SK-N-SH (cell line): ENCODE measurements at regions not wholly inside any gene's neighbourhood (a gene's known extent, or its start where the extent isn't known, plus 50 kb on each side); places are given as distances from the start of the nearest gene placed in this dataset.
A peak's percentile ranks its signal among the peaks of the same experiment; 100 is the strongest.

Experiments used
- CTCF ChIA-PET: fragments of 300-600, 350-600 bp; formaldehyde crosslinking; extraction: SDS; loops from one replicate; lab custom pipeline; 2021; lab: Yijun Ruan, JAX
- POLR2A ChIA-PET: fragments of 350-600 bp; sonication (Branson Sonifier 250); formaldehyde crosslinking; extraction: SDS; loops from one replicate; lab custom pipeline; 2020; ENCODE audit warnings: antibody characterized with exemption, inconsistent platforms; lab: Yijun Ruan, JAX
- DNase-seq: peaks from one replicate; pipeline ENCODE4 v3.0.0; 2012
- H2AFZ ChIP-seq: fragments of 200-600 bp; sonication (generic); 2 replicates; pipeline ENCODE4 v1.8.1; 2016; ENCODE audit warnings: antibody characterized with exemption, mild to moderate bottlenecking, low read depth
- H3F3A ChIP-seq: fragments of 200-600 bp; sonication (generic); replicated peaks from 2 replicates; pipeline ENCODE3; 2016; ENCODE audit warnings: antibody characterized with exemption, mild to moderate bottlenecking; ENCODE audit not compliant: insufficient read depth
- H3K27ac ChIP-seq, 2 experiments: fragments of 200-500 bp in 1 of 2; fragments of 200-600 bp in 1 of 2; sonication (Bioruptor generic) in 1 of 2; sonication (generic), shearing (Covaris generic) in 1 of 2; 2 replicates each; pipeline versions ENCODE4 v1.5.1 to v1.6.1; 2014 to 2016; ENCODE audit warnings: low read depth in 2 of 2, inconsistent platforms in 1 of 2, low read length in 1 of 2, mild to moderate bottlenecking in 1 of 2, mixed read lengths in 1 of 2
- H3K27me3 ChIP-seq: fragments of 200-600 bp; sonication (generic), shearing (Covaris generic); 2 replicates; pipeline ENCODE4 v1.6.1; 2016; ENCODE audit warnings: mixed run types; ENCODE audit not compliant: insufficient read depth
- H3K36me3 ChIP-seq, 2 experiments: fragments of 200-500 bp in 1 of 2; fragments of 200-600 bp in 1 of 2; sonication (Bioruptor generic) in 1 of 2; sonication (generic) in 1 of 2; replicated peaks in 1 of 2; 2 replicates each; pipeline versions ENCODE3 to v1.5.1; 2014 to 2016; ENCODE audit warnings: low read length in 1 of 2, mild to moderate bottlenecking in 1 of 2; ENCODE audit not compliant: insufficient read depth in 2 of 2, control insufficient read depth in 1 of 2
- H3K4me1 ChIP-seq, 2 experiments: fragments of 200-500 bp in 1 of 2; fragments of 200-600 bp in 1 of 2; sonication (Bioruptor generic) in 1 of 2; sonication (generic), shearing (Covaris generic) in 1 of 2; 2 replicates each; pipeline versions ENCODE4 v1.5.1 to v1.6.1; 2014 to 2016; ENCODE audit warnings: low read depth in 1 of 2, low read length in 1 of 2, mixed run types in 1 of 2; ENCODE audit not compliant: insufficient read depth in 2 of 2, control insufficient read depth in 1 of 2
- H3K4me2 ChIP-seq: fragments of 200-600 bp; sonication (generic), shearing (Covaris generic); 2 replicates; pipeline ENCODE4 v1.6.1; 2017; ENCODE audit warnings: mixed run types
- H3K4me3 ChIP-seq, 2 experiments: fragments of 200-500 bp in 1 of 2; fragments of 200-600 bp in 1 of 2; sonication (Bioruptor generic) in 1 of 2; sonication (generic), shearing (Covaris generic) in 1 of 2; 2 replicates each; pipeline versions ENCODE4 v1.5.1 to v1.8.1; 2014 to 2016; ENCODE audit warnings: low read depth in 2 of 2, inconsistent platforms in 1 of 2, low read length in 1 of 2, mild to moderate bottlenecking in 1 of 2, mixed read lengths in 1 of 2, moderate library complexity in 1 of 2
- H3K79me2 ChIP-seq: fragments of 200-600 bp; sonication (generic); 2 replicates; pipeline ENCODE4 v1.8.1; 2017; ENCODE audit warnings: mild to moderate bottlenecking; ENCODE audit not compliant: insufficient read depth
- H3K9ac ChIP-seq: fragments of 200-600 bp; sonication (generic); 2 replicates; pipeline ENCODE4 v1.6.1; 2017; ENCODE audit warnings: mixed run types
- H3K9me2 ChIP-seq: fragments of 200-600 bp; sonication (generic); 2 replicates; pipeline ENCODE4 v1.6.1; 2017; ENCODE audit warnings: mixed run types
- H3K9me3 ChIP-seq: fragments of 200-600 bp; sonication (generic); 2 replicates; pipeline ENCODE4 v1.6.1; 2017; ENCODE audit warnings: mixed run types, mild to moderate bottlenecking, moderate library complexity
- H4K20me1 ChIP-seq: fragments of 200-600 bp; sonication (generic); 2 replicates; pipeline ENCODE4 v1.6.1; 2017; ENCODE audit warnings: mild to moderate bottlenecking, mixed run types; ENCODE audit not compliant: insufficient read depth
- EP300 ChIP-seq, 2 experiments: IDR thresholded peaks; 2 replicates each; pipeline versions ENCODE4 v1.4.0 to v1.6.1; 2012; ENCODE audit warnings: borderline replicate concordance in 1 of 2, low read depth in 1 of 2, low read length in 1 of 2
- FOSL2 ChIP-seq: IDR thresholded peaks from 2 replicates; pipeline ENCODE4 v1.4.0; 2012; ENCODE audit warnings: low read depth, mild to moderate bottlenecking, moderate library complexity, borderline replicate concordance
- GATA2 ChIP-seq: sonication (generic); formaldehyde crosslinking; IDR thresholded peaks from 2 replicates; pipeline ENCODE4 v1.5.0; 2020; ENCODE audit warnings: mild to moderate bottlenecking, missing genetic modification reagents
- MAX ChIP-seq: IDR thresholded peaks from 2 replicates; pipeline ENCODE4 v1.4.0; 2012; ENCODE audit warnings: low read depth
- POLR2AphosphoS5 ChIP-seq: IDR thresholded peaks from 2 replicates; pipeline ENCODE4 v1.6.1; 2012; ENCODE audit warnings: low read depth, low read length
- RAD21 ChIP-seq: IDR thresholded peaks from 2 replicates; pipeline ENCODE4 v1.6.1; 2012; ENCODE audit warnings: mild to moderate bottlenecking, low read length
- REST ChIP-seq: IDR thresholded peaks from 2 replicates; pipeline ENCODE4 v1.6.1; 2012; ENCODE audit warnings: mild to moderate bottlenecking, low read depth, low read length, moderate library complexity
- RXRA ChIP-seq: IDR thresholded peaks from 2 replicates; pipeline ENCODE4 v1.4.0; 2012; ENCODE audit warnings: low read depth, mild to moderate bottlenecking, borderline replicate concordance
- SIN3A ChIP-seq: IDR thresholded peaks from 2 replicates; pipeline ENCODE4 v1.6.1; 2012; ENCODE audit warnings: low read depth, mild to moderate bottlenecking, low read length, moderate library complexity, borderline replicate concordance
- TAF1 ChIP-seq: IDR thresholded peaks from 2 replicates; pipeline ENCODE4 v1.6.1; 2012; ENCODE audit warnings: low read depth, mild to moderate bottlenecking, low read length, moderate library complexity, borderline replicate concordance
- TCF12 ChIP-seq: IDR thresholded peaks from 2 replicates; pipeline ENCODE4 v1.4.0; 2012
- USF2 ChIP-seq: fragments of 150-350 bp; IDR thresholded peaks from 2 replicates; pipeline ENCODE4 v1.6.1; 2017; ENCODE audit warnings: antibody characterized with exemption, low read length, low read depth, borderline replicate concordance
- YY1 ChIP-seq: IDR thresholded peaks from 2 replicates; pipeline ENCODE4 v1.4.0; 2012; ENCODE audit warnings: low read depth, mild to moderate bottlenecking
- ZBTB33 ChIP-seq: IDR thresholded peaks from 2 replicates; pipeline ENCODE4 v1.4.0; 2012; ENCODE audit warnings: low read depth, borderline replicate concordance
- WGBS: methylation state at CpG from one replicate; pipeline ENCODE4 v1.1.6; 2017; ENCODE audit warnings: low lambda C conversion rate; 5-methylcytosine and 5-hydroxymethylcytosine counted together

- no peaks in the 10 kb centered on the region for H3K36me3 ChIP-seq
- TF ChIP-seq GATA2, result no peak
- TF ChIP-seq SIN3A, result no peak
- no peak for TF ChIP-seq RXRA
- TF ChIP-seq RAD21, result no peak
- no peak for TF ChIP-seq MAX
- no peak for TF ChIP-seq POLR2AphosphoS5
- no peak for TF ChIP-seq YY1
These were observed 922.9 kb downstream of the EFNB2 start for GRCh38 chr13:105612541-105612940.

GRCh38 chr13:105611424-105611823 lies 924.0 kb downstream of the EFNB2 start:
- no peaks in the 10 kb centered on the region for H3K9me3 ChIP-seq
- H3K4me1 ChIP-seq, result no peaks in the 10 kb centered on the region
- H3K36me3 ChIP-seq, result no peaks in the 10 kb centered on the region
- H3K4me2 ChIP-seq, result 0 out of 2 replicates have a peak overlapping the region, but pooled peaks have one; percentile 23
- CTCF ChIA-PET, result no interaction called here
- TF ChIP-seq USF2 (no peak), EP300 (IDR thresholded peaks at IDR 0.05; ENCODE audit: borderline replicate concordance in 1 of 2, low read depth in 1 of 2, low read length in 1 of 2) (peak in 1 of 2 experiments; percentile 12; a peak in 1 of 4 replicates), FOSL2 (peak; percentile 21; the same call in 1 of the 2 replicates)
- TF ChIP-seq, all 33 proteins: peak for 2
- no peak for DNase-seq
- no peak overlapping the region for H3K9ac ChIP-seq
- POLR2A ChIA-PET, result no interaction called here
- no peaks in the 10 kb centered on the region for H4K20me1 ChIP-seq
- WGBS, result 23% methylated on average over 5 of the region's 5 CpGs
- H3K27me3 ChIP-seq, result no peaks in the 10 kb centered on the region
- peak overlapping the region; percentile 68; the same call in 1 of the 2 replicates for H2AFZ ChIP-seq
- no peaks in the 10 kb centered on the region for H3K79me2 ChIP-seq
- H3K9me2 ChIP-seq, result no peaks in the 10 kb centered on the region
- no peak overlapping the region for H3K27ac ChIP-seq
- no peaks in the 10 kb centered on the region for H3F3A ChIP-seq
- H3K4me3 ChIP-seq, result no peak overlapping the region

More at GRCh38 chr13:105612541-105612940, 922.9 kb downstream of the EFNB2 start:
- H3F3A ChIP-seq, result no peaks in the 10 kb centered on the region
- no peaks in the 10 kb centered on the region for H3K9me2 ChIP-seq
- no peak overlapping the region for H3K4me3 ChIP-seq
- H3K4me1 ChIP-seq, result no peaks in the 10 kb centered on the region
- H3K27ac ChIP-seq, result no peak overlapping the region
- POLR2A ChIA-PET, result no interaction called here
- 76% methylated on average over 5 of the region's 5 CpGs for whole genome bisulfite sequencing
- no peaks in the 10 kb centered on the region for H3K79me2 ChIP-seq
- CTCF ChIA-PET, result interaction anchor here (1.1 kb wide), 1 partner anchor 54 kb away, joined by 3 read pairs; no protein-coding TSS in a partner anchor
- H3K9me3 ChIP-seq, result no peaks in the 10 kb centered on the region
- no peaks in the 10 kb centered on the region for H3K27me3 ChIP-seq
- no peak overlapping the region for H2AFZ ChIP-seq
- no peak for DNase-seq
- no peak overlapping the region for H3K9ac ChIP-seq
- no peak overlapping the region for H3K4me2 ChIP-seq
- H4K20me1 ChIP-seq, result no peaks in the 10 kb centered on the region

- Histone ChIP-seq H3K9me2 (no peaks in the 10 kb centered on the region), H3K4me2 (no peak overlapping the region), H3K4me3 (no peak overlapping the region), H3K9me3 (no peaks in the 10 kb centered on the region), H3K9ac (no peak overlapping the region), H3K27ac (no peak overlapping the region), H3K4me1 (peaks cover 0 to 3% of the 10 kb centered on the region in 2 experiments; a peak in 2 of 4 replicates), H3K36me3 (no peaks in the 10 kb centered on the region), H4K20me1 (no peaks in the 10 kb centered on the region), H3K27me3 (no peaks in the 10 kb centered on the region), H3F3A (no peaks in the 10 kb centered on the region), H3K79me2 (no peaks in the 10 kb centered on the region), H2AFZ (no peak overlapping the region)
- ChIA-PET CTCF (no interaction called here), POLR2A (no interaction called here)
- no peak for DNase-seq
- WGBS, result 37% methylated on average over 2 of the region's 2 CpGs
- TF ChIP-seq REST, result no peak
- no peak for TF ChIP-seq TAF1
- no peak for TF ChIP-seq FOSL2
- no peak for TF ChIP-seq GATA2
- no peak for TF ChIP-seq RXRA
- TF ChIP-seq ZBTB33, result no peak
- TF ChIP-seq SIN3A, result no peak
- TF ChIP-seq TCF12, result no peak
These were observed 927.4 kb downstream of the EFNB2 start for GRCh38 chr13:105608104-105608503.
